KOPT-K1 (cell line): ENCODE measurements at regions not wholly inside any gene's neighbourhood (a gene's known extent, or its start where the extent isn't known, plus 50 kb on each side); places are given as distances from the start of the nearest gene placed in this dataset.

ENCODE experiments used
- H3K27ac ChIP-seq: fragments of 200-600 bp; sonication (generic); 2 replicates; pipeline ENCODE4 v1.5.1; 2016; ENCODE audit warnings: antibody characterized with exemption, mild to moderate bottlenecking, low read depth, low read length; ENCODE audit not compliant: poor library complexity, severe bottlenecking
- H3K36me3 ChIP-seq: fragments of 200-600 bp; sonication (generic); 2 replicates; pipeline ENCODE4 v1.5.1; 2017; ENCODE audit warnings: antibody characterized with exemption, mild to moderate bottlenecking, low read length, moderate library complexity; ENCODE audit not compliant: insufficient read depth
- H3K9me3 ChIP-seq: fragments of 200-600 bp; sonication (generic); 2 replicates; pipeline ENCODE4 v1.5.1; 2017; ENCODE audit warnings: antibody characterized with exemption, low read length, mild to moderate bottlenecking; ENCODE audit not compliant: insufficient read depth, poor library complexity, severe bottlenecking

- Histone ChIP-seq H3K9me3 (no peaks in the 10 kb centered on the region), H3K36me3 (no peaks in the 10 kb centered on the region), H3K27ac (no peak overlapping the region)
Measured at GRCh38 chr5:165919196-165919595, 2372.2 kb upstream of the WWC1 start.

- H3K36me3 ChIP-seq, result no peaks in the 10 kb centered on the region
- H3K9me3 ChIP-seq, result no peaks in the 10 kb centered on the region
- no peak overlapping the region for H3K27ac ChIP-seq
Measured at GRCh38 chr5:165920655-165921054, 2370.8 kb upstream of the WWC1 start.

DNA sequence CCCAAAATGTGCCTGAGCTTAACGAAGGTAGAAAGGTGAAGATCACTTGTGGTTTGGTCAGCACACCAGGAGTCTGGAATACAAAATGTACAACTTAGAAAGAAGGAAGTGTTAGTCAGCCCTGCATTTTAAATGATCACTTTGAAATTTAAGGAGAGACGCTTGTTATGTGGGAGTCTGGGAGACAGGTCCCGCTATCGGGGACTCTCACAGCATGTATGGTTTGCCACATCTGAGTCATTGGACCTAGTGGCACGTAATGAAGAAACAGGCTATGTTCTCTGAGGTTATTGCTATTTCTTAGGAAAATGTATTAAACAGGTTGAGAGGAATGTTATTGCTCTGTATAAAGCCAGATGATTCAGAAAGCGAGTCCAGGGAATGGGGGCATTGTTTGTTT lies 2362.5 kb upstream of the WWC1 start:
- Histone ChIP-seq H3K36me3 (no peaks in the 10 kb centered on the region), H3K27ac (no peak overlapping the region), H3K9me3 (no peaks in the 10 kb centered on the region)

DNA sequence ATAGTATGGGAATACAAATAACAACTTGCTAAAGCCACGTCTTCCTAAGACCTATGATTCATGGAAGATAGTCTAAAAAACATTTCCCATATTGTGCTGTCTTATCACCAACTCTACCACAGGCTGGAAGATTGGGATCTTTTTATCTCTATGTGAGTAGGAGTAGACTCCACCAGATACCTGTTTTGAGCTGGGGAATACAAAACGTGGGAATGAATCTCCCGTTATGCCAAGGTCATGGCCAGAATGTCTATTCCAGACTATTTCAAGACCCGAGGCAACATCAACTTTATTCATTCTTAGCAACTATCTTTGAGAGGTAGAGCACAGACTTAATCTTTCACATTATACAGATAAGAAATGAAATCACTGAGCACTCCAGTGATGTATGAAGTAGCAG lies 2350.9 kb upstream of the WWC1 start:
- no peak overlapping the region for H3K27ac ChIP-seq
- H3K36me3 ChIP-seq, result no peaks in the 10 kb centered on the region
- H3K9me3 ChIP-seq, result no peaks in the 10 kb centered on the region

GRCh38 chr5:165956854-165957253 lies 2334.6 kb upstream of the WWC1 start:
- no peaks in the 10 kb centered on the region for H3K36me3 ChIP-seq
- H3K27ac ChIP-seq, result no peak overlapping the region
- H3K9me3 ChIP-seq, result no peaks in the 10 kb centered on the region

DNA sequence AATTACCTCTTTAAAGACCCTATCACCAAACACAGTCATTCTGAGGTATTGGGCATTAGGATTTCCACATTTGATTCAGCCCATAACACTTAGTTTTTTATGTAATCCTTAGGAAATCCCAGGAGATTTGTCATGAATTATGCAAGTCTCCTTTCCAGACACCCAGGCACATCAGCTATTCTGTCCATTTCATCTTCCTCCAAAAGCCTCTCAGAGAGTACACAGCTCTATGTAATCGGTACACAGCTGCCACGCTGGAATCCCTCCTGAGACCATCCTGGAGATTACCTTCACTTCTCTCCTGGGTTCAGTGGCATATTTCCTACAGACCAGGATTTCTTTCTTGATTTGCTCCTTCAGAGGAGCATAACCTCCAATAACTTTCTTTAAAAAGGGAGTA lies 2309.8 kb upstream of the WWC1 start:
- Histone ChIP-seq H3K36me3 (no peaks in the 10 kb centered on the region), H3K27ac (no peak overlapping the region), H3K9me3 (no peaks in the 10 kb centered on the region)

DNA sequence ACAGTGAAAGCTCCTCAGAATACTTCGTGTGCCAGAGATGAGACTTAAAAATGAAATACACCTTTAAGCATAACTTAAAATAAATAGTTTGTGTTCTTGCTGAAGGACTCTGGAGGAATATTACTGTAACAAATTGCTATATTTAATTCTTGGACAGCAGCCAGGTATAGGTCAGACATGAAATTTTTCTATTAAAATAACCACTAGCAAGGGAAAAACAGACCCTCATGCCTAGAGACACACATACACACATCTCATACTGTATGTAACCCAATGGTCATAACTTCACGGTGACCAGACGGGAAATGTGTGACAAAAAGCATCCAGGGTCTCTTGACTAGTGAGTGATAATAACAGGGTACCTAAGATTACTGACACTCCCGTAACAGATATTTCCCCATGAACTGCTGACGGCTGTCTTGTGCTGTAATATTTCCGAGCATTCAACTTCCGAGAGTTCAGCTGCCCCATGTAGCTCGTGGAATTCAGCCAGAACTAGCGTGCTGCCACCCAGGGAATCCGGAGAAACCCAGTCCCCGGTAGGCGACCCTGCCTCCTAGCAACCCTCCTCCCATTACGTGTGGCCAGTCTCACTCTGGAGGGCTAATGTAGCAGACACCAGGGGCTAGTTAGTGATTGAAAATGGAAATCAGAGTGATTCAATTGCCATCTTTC lies 2295.1 kb upstream of the WWC1 start:
- Histone ChIP-seq H3K9me3 (no peaks in the 10 kb centered on the region), H3K27ac (no peak overlapping the region), H3K36me3 (no peaks in the 10 kb centered on the region)

DNA sequence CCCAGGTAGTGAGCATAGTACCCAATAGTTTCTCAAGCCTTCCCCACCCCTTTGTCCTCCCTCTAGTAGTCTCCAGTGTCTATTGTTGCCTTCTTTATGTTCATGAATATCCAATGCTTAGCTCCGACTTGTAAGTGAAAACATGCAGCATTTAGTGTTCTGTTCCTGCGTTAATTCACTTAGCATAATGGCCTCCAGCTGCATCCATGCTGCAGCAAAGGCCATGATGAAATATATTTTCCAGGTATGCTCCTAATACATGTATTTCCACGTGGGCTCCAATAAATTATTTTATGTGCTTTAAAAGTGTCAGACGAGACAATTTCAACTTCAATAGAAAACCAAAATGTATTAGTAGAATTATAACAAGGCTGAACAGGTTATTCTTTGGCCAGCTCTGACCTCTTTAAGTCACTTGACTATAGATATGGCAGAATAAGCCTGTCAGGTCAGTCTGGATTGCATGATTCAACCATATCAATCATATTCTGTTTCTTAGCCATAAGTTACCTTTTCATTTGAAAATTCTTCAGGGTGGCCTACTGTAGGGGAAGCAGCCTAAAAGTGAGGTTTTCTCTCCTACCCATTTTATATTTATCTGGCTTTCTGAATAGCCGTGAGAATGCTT lies 2291.6 kb upstream of the WWC1 start:
- Histone ChIP-seq H3K36me3 (no peaks in the 10 kb centered on the region), H3K27ac (no peak overlapping the region), H3K9me3 (no peaks in the 10 kb centered on the region)

GRCh38 chr5:166004006-166004405 lies 2287.4 kb upstream of the WWC1 start:
- no peak overlapping the region for H3K27ac ChIP-seq

DNA sequence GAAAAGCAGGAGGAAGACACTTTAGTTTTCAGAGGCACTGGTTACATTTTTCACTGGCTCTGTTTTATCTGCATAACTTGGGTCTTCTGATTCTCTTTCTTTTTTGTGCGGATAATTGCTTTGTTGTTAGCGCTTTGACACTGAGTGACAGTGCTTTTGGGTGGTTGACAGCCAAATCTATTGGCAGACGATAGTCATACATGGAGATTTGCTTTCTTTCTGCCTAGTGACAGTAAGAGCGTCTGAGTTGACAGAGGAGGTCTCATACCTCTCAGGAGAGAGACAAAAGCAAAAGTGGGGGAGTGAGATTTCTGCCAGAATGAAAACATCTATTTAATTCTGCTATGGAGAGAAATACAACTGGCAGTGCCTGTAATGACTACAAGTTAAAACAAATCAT lies 2278.0 kb upstream of the WWC1 start:
- H3K9me3 ChIP-seq, result no peaks in the 10 kb centered on the region
- H3K36me3 ChIP-seq, result no peaks in the 10 kb centered on the region
- no peak overlapping the region for H3K27ac ChIP-seq

More at GRCh38 chr5:166004006-166004405, 2287.4 kb upstream of the WWC1 start:
- Histone ChIP-seq H3K36me3 (no peaks in the 10 kb centered on the region), H3K9me3 (no peaks in the 10 kb centered on the region)

GRCh38 chr5:166014256-166014655 lies 2277.2 kb upstream of the WWC1 start:
- no peak overlapping the region for H3K27ac ChIP-seq
- no peaks in the 10 kb centered on the region for H3K36me3 ChIP-seq
- no peaks in the 10 kb centered on the region for H3K9me3 ChIP-seq

GRCh38 chr5:166018716-166019115 lies 2272.7 kb upstream of the WWC1 start:
- Histone ChIP-seq H3K36me3 (no peaks in the 10 kb centered on the region), H3K9me3 (no peaks in the 10 kb centered on the region), H3K27ac (no peak overlapping the region)

DNA sequence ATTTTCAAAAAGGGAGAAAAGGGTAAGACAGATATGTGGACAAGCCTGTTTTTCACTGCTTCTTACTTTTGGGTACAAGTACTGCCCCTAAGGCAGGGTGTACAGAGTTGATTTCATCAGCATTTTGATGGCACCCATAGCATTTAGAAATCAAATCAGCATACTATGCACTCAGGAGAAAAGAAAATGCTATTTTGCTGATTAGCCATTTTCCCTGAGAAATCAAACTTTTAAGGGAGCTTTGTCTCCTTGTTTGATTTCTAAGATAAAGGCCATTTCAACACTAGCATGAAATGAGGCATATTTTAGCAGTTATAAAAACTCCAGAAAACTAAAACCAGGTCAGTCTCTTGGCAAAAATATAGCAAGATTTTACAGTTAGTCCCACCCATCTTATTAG lies 2269.4 kb upstream of the WWC1 start:
- Histone ChIP-seq H3K27ac (no peak overlapping the region), H3K9me3 (no peaks in the 10 kb centered on the region), H3K36me3 (no peaks in the 10 kb centered on the region)

DNA sequence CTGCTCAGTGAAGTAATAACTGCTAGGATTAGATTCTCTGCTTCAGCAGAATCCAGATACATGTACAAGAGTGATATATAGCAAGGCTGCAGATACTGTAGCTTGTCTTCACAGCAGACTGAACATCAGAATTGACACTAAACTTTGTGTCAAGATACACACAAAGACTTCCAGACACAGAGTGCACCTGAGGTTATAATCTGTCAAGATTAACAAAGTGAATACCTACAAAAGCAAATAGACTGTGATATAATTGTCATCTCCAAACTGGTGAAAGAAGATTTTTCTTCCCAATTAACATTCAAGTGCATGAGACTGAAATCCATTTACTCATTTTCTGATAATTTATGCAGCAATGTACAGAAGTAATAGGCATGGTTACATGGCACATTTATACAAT lies 2266.5 kb upstream of the WWC1 start:
- H3K36me3 ChIP-seq, result no peaks in the 10 kb centered on the region
- H3K27ac ChIP-seq, result no peak overlapping the region
- H3K9me3 ChIP-seq, result no peaks in the 10 kb centered on the region

- Histone ChIP-seq H3K27ac (no peak overlapping the region), H3K9me3 (no peaks in the 10 kb centered on the region), H3K36me3 (no peaks in the 10 kb centered on the region)
Measured at GRCh38 chr5:166027582-166027981, 2263.9 kb upstream of the WWC1 start.

- no peaks in the 10 kb centered on the region for H3K36me3 ChIP-seq
- H3K9me3 ChIP-seq, result no peaks in the 10 kb centered on the region
- no peak overlapping the region for H3K27ac ChIP-seq
Measured at GRCh38 chr5:166031926-166032325, 2259.5 kb upstream of the WWC1 start.
